Prostate gland (tissue), 2 donors: ENCODE measurements at regions not wholly inside any gene's neighbourhood (a gene's known extent, or its start where the extent isn't known, plus 50 kb on each side); places are given as distances from the start of the nearest gene placed in this dataset.
"Not testable (repeated sequence)": the region's sequence is repeated elsewhere in the genome, so short reads cannot be mapped to it uniquely, and the experiment has no call there.

Source experiments
- DNase-seq: peaks from one replicate; pipeline ENCODE4 v3.0.0-alpha.2; 2019; ENCODE audit warnings: low spot score
- H3K27ac ChIP-seq, 2 donors: fragments of 200-600 bp; sonication (generic); 2 replicates each; pipeline ENCODE4 v1.5.1; 2017 to 2019
- H3K27me3 ChIP-seq: fragments of 200-600 bp; sonication (generic); replicated peaks from 2 replicates; pipeline ENCODE4 v1.5.1; 2019; ENCODE audit not compliant: insufficient read depth
- H3K36me3 ChIP-seq, 2 donors: fragments of 200-600 bp; sonication (generic); 1 replicate in 1 of 2; 2 replicates in 1 of 2; pipeline versions ENCODE4 v1.5.1 to v1.8.1; 2017 to 2019
- H3K4me1 ChIP-seq: fragments of 200-600 bp; sonication (generic); replicated peaks from 2 replicates; pipeline ENCODE4 v1.5.1; 2019
- H3K4me3 ChIP-seq, 2 donors: fragments of 200-600 bp; sonication (generic); 2 replicates each; pipeline ENCODE4 v1.5.1; 2017 to 2019
- H3K9me3 ChIP-seq: fragments of 200-600 bp; sonication (generic); 2 replicates; pipeline ENCODE4 v1.5.1; 2017
- POLR2A ChIP-seq: fragments of 450-650 bp; IDR thresholded peaks from one replicate; pipeline ENCODE4 v1.6.1; 2016; ENCODE audit warnings: antibody characterized with exemption, mild to moderate bottlenecking
- POLR2AphosphoS5 ChIP-seq: sonication (generic); formaldehyde crosslinking; IDR thresholded peaks from one replicate; pipeline ENCODE4 v1.6.1; 2017; ENCODE audit warnings: antibody characterized with exemption
- WGBS: methylation state at CpG from one replicate; pipeline ENCODE4 v1.1.5; 2018; 5-methylcytosine and 5-hydroxymethylcytosine counted together
- intact Hi-C: fragments of 100-400 bp; cut with DNase I; formaldehyde crosslinking; loops from one replicate; pipeline ENCODE4 v1.14.2; 2022
- TF ChIP-seq, protein P1 (sequence below), 4 experiments: fragments of 200-600 bp in 2 of 4; fragments of 450-650 bp in 2 of 4; sonication (generic) in 2 of 4; IDR thresholded peaks; 1 replicate in 3 of 4; 2 replicates in 1 of 4; pipeline ENCODE4 v1.5.1; 2016 to 2019; ENCODE audit warnings: antibody characterized with exemption in 4 of 4, mild to moderate bottlenecking in 2 of 4, moderate library complexity in 2 of 4

GRCh38 chr7:53485354-53485753 lies 449.9 kb downstream of the POM121L12 start:
- Histone ChIP-seq H3K27ac (no peak overlapping the region), H3K4me3 (no peak overlapping the region), H3K4me1 (no peaks in the 10 kb centered on the region), H3K36me3 (no peaks in the 10 kb centered on the region), H3K9me3 (no peaks in the 10 kb centered on the region), H3K27me3 (no peaks in the 10 kb centered on the region)
- 74% methylated on average over 6 of the region's 6 CpGs for WGBS
- no peak for DNase-seq
- intact Hi-C loops = no loop called here
- TF ChIP-seq, protein P1, sequence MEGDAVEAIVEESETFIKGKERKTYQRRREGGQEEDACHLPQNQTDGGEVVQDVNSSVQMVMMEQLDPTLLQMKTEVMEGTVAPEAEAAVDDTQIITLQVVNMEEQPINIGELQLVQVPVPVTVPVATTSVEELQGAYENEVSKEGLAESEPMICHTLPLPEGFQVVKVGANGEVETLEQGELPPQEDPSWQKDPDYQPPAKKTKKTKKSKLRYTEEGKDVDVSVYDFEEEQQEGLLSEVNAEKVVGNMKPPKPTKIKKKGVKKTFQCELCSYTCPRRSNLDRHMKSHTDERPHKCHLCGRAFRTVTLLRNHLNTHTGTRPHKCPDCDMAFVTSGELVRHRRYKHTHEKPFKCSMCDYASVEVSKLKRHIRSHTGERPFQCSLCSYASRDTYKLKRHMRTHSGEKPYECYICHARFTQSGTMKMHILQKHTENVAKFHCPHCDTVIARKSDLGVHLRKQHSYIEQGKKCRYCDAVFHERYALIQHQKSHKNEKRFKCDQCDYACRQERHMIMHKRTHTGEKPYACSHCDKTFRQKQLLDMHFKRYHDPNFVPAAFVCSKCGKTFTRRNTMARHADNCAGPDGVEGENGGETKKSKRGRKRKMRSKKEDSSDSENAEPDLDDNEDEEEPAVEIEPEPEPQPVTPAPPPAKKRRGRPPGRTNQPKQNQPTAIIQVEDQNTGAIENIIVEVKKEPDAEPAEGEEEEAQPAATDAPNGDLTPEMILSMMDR (IDR thresholded peaks at IDR 0.05) = no peak
- no peak for TF ChIP-seq POLR2A
- TF ChIP-seq POLR2AphosphoS5 = no peak

GRCh38 chr7:53491051-53491450 lies 455.6 kb downstream of the POM121L12 start:
- H3K27me3 ChIP-seq = no peaks in the 10 kb centered on the region
- H3K4me1 ChIP-seq = no peaks in the 10 kb centered on the region
- intact Hi-C loops = no loop called here
- TF ChIP-seq, protein P1 (IDR thresholded peaks at IDR 0.05) = no peak
- TF ChIP-seq POLR2A (no peak), POLR2AphosphoS5 (no peak)
- H3K4me3 ChIP-seq = no peak overlapping the region
- WGBS = 97% methylated on average over 6 of the region's 6 CpGs
- H3K9me3 ChIP-seq = no peaks in the 10 kb centered on the region
- DNase-seq = no peak
- no peaks in the 10 kb centered on the region for H3K36me3 ChIP-seq
- H3K27ac ChIP-seq = no peak overlapping the region

DNA sequence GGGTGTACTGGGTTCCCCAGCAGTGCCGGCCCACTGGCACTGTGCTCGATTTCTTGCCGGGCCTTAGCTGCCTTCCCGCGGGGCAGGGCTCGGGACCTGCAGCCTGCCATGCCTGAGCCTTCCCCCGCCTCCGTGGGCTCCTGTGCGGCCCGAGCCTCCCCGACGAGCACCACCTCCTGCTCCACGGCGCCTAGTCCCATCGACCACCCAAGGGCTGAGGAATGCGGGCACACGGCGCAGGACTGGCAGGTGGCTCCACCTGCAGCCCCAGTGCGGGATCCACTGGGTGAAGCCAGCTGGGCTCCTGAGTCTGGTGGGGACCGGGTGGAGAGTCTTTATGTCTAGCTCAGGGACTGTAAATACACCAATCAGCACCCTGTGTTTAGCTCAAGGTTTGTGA lies 459.7 kb downstream of the POM121L12 start:
- H3K9me3 ChIP-seq, DNase-seq, H3K27me3 ChIP-seq, H3K4me1 ChIP-seq, H3K27ac ChIP-seq, H3K4me3 ChIP-seq, H3K36me3 ChIP-seq, intact Hi-C loops: not testable (repeated sequence)
- 98% methylated on average over 18 of the region's 20 CpGs for WGBS

GRCh38 chr7:53500076-53500475 lies 464.6 kb downstream of the POM121L12 start:
- no peak overlapping the region for H3K4me3 ChIP-seq
- DNase-seq = no peak
- H3K27me3 ChIP-seq = no peaks in the 10 kb centered on the region
- no peaks in the 10 kb centered on the region for H3K36me3 ChIP-seq
- TF ChIP-seq, protein P1 (IDR thresholded peaks at IDR 0.05) = no peak
- TF ChIP-seq POLR2A = no peak
- no peak for TF ChIP-seq POLR2AphosphoS5
- 54% methylated on average over 1 of the region's 1 CpG for WGBS
- H3K27ac ChIP-seq = no peak overlapping the region
- intact Hi-C loops = no loop called here
- no peaks in the 10 kb centered on the region for H3K4me1 ChIP-seq
- no peaks in the 10 kb centered on the region for H3K9me3 ChIP-seq

- TF ChIP-seq, protein P1 (IDR thresholded peaks at IDR 0.05) = no peak
- no peak for TF ChIP-seq POLR2A
- TF ChIP-seq POLR2AphosphoS5 = no peak
- no peaks in the 10 kb centered on the region for H3K27me3 ChIP-seq
- no peak overlapping the region for H3K4me3 ChIP-seq
- intact Hi-C loops = no loop called here
- DNase-seq = no peak
- no peaks in the 10 kb centered on the region for H3K4me1 ChIP-seq
- H3K27ac ChIP-seq = no peak overlapping the region
- H3K36me3 ChIP-seq = no peaks in the 10 kb centered on the region
- H3K9me3 ChIP-seq = no peaks in the 10 kb centered on the region
- WGBS = 94% methylated on average over 3 of the region's 3 CpGs
Measured at GRCh38 chr7:53504914-53505313, 469.5 kb downstream of the POM121L12 start.
